ENCODE measurements at regions not wholly inside any gene's neighbourhood (a gene's known extent, or its start where the extent isn't known, plus 50 kb on each side); places are given as distances from the start of the nearest gene placed in this dataset.

DNA sequence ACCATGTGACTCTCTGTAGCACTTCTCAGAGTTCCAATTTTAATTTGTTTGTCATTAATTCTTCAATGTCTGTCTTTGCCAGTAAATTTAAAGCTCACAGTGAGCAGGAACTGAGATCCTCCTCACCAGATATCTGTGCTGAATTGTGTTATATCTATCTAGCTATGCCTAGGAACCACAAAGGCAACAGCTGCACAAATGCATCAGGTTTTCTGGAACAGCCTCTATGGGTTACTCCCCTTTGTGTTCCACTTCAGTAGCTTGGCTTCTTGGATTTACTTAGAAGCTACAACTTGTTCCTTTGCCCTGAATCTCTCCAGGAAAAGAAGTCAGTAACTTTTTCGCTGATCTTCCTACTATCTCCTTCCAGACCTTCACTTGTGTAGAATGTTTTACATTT, 1237.8 kb upstream of the ADGRL4 start:
- H3K9me2 ChIP-seq (ENCODE audit: insufficient read depth, low read length): no peaks in the 10 kb centered on the region
- no peaks in the 10 kb centered on the region for H3K79me2 ChIP-seq (replicated peaks; ENCODE audit: insufficient read depth, low read length)
- no peaks in the 10 kb centered on the region for H3F3A ChIP-seq (ENCODE audit: insufficient read depth, low read length, poor library complexity, severe bottlenecking)
- TF ChIP-seq, protein P1, sequence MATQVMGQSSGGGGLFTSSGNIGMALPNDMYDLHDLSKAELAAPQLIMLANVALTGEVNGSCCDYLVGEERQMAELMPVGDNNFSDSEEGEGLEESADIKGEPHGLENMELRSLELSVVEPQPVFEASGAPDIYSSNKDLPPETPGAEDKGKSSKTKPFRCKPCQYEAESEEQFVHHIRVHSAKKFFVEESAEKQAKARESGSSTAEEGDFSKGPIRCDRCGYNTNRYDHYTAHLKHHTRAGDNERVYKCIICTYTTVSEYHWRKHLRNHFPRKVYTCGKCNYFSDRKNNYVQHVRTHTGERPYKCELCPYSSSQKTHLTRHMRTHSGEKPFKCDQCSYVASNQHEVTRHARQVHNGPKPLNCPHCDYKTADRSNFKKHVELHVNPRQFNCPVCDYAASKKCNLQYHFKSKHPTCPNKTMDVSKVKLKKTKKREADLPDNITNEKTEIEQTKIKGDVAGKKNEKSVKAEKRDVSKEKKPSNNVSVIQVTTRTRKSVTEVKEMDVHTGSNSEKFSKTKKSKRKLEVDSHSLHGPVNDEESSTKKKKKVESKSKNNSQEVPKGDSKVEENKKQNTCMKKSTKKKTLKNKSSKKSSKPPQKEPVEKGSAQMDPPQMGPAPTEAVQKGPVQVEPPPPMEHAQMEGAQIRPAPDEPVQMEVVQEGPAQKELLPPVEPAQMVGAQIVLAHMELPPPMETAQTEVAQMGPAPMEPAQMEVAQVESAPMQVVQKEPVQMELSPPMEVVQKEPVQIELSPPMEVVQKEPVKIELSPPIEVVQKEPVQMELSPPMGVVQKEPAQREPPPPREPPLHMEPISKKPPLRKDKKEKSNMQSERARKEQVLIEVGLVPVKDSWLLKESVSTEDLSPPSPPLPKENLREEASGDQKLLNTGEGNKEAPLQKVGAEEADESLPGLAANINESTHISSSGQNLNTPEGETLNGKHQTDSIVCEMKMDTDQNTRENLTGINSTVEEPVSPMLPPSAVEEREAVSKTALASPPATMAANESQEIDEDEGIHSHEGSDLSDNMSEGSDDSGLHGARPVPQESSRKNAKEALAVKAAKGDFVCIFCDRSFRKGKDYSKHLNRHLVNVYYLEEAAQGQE (IDR thresholded peaks at IDR 0.05; ENCODE audit: borderline replicate concordance): no peak
- TF ChIP-seq EZH2 (IDR thresholded peaks at IDR 0.05; ENCODE audit: borderline replicate concordance, insufficient read depth, low read length, poor library complexity, severe bottlenecking): no peak
- no peak for TF ChIP-seq TAF1 (IDR thresholded peaks at IDR 0.05; ENCODE audit: low read depth)
- no peaks in the 10 kb centered on the region for H3K27me3 ChIP-seq (ENCODE audit: insufficient read depth, low read depth, low read length)
- H3K9me3 ChIP-seq (ENCODE audit: low read length): no peaks in the 10 kb centered on the region
- no peak overlapping the region for H3K4me3 ChIP-seq (ENCODE audit: low read length)
- H3K36me3 ChIP-seq (ENCODE audit: insufficient read depth, low read length): no peaks in the 10 kb centered on the region
- no peak overlapping the region for H3K4me2 ChIP-seq (ENCODE audit: low read length)
- H4K20me1 ChIP-seq (ENCODE audit: insufficient read depth): no peaks in the 10 kb centered on the region
- H2AFZ ChIP-seq (ENCODE audit: low read depth, low read length): no peak overlapping the region
- H3K27ac ChIP-seq (ENCODE audit: low read length): no peak overlapping the region
- H3K9ac ChIP-seq (ENCODE audit: low read length): no peak overlapping the region

DNA sequence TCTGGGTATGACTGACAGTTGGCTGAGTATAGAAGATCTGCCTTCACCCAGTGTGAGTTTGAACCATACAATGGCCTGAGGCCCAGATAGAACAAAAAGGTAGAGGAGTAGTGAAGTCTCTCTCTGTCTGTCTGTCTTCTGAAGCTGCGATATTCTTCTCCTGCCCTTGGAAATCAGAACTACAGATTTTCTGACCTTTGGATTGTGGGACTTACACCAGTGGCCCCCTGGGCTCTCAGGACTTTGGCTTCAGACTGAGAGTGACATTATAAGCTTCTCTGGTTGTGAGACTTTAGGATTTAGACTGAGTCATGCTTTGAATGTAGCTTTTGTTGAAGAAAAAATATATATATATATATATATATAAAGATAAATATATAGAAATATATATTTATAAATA, 1235.0 kb upstream of the ADGRL4 start:
- Histone ChIP-seq H3K4me3 (ENCODE audit: low read length) (no peak overlapping the region), H3K4me2 (ENCODE audit: low read length) (no peak overlapping the region), H3K27me3 (ENCODE audit: insufficient read depth, low read depth, low read length) (no peaks in the 10 kb centered on the region), H3F3A (ENCODE audit: insufficient read depth, low read length, poor library complexity, severe bottlenecking) (no peaks in the 10 kb centered on the region), H3K9me3 (ENCODE audit: low read length) (no peaks in the 10 kb centered on the region), H3K9ac (ENCODE audit: low read length) (no peak overlapping the region), H3K79me2 (replicated peaks; ENCODE audit: insufficient read depth, low read length) (no peaks in the 10 kb centered on the region), H2AFZ (ENCODE audit: low read depth, low read length) (no peak overlapping the region), H3K27ac (ENCODE audit: low read length) (no peak overlapping the region), H3K36me3 (ENCODE audit: insufficient read depth, low read length) (no peaks in the 10 kb centered on the region), H4K20me1 (ENCODE audit: insufficient read depth) (no peaks in the 10 kb centered on the region), H3K9me2 (ENCODE audit: insufficient read depth, low read length) (no peaks in the 10 kb centered on the region)
- no peak for TF ChIP-seq CTCF (IDR thresholded peaks at IDR 0.05; ENCODE audit: poor library complexity, severe bottlenecking)
- TF ChIP-seq RAD21 (conservative IDR thresholded peaks at IDR 0.05): no peak
- TF ChIP-seq SMC3 (conservative IDR thresholded peaks at IDR 0.05; ENCODE audit: poor library complexity): no peak
- TF ChIP-seq EZH2 (IDR thresholded peaks at IDR 0.05; ENCODE audit: borderline replicate concordance, insufficient read depth, low read length, poor library complexity, severe bottlenecking): no peak
- no peak for TF ChIP-seq POLR2AphosphoS5 (IDR thresholded peaks at IDR 0.05)
- TF ChIP-seq, protein P1 (IDR thresholded peaks at IDR 0.05; ENCODE audit: borderline replicate concordance): no peak
- no peak for TF ChIP-seq MXI1 (conservative IDR thresholded peaks at IDR 0.05; ENCODE audit: poor library complexity, severe bottlenecking)
- TF ChIP-seq TAF1 (IDR thresholded peaks at IDR 0.05; ENCODE audit: low read depth): no peak
- no peak for TF ChIP-seq EP300 (conservative IDR thresholded peaks at IDR 0.05; ENCODE audit: poor library complexity, severe bottlenecking)

All from neural cell (in vitro differentiated cells).